Lower leg skin (tissue), 3 donors: ENCODE measurements at regions not wholly inside any gene's neighbourhood (a gene's known extent, or its start where the extent isn't known, plus 50 kb on each side); places are given as distances from the start of the nearest gene placed in this dataset.

Source experiments
- CTCF ChIP-seq, 3 donors: fragments of 450-650 bp; IDR thresholded peaks; one replicate each; pipeline ENCODE4 v1.5.1; 2016; ENCODE audit warnings: antibody characterized with exemption in 3 of 3, mild to moderate bottlenecking in 3 of 3, moderate library complexity in 2 of 3
- POLR2A ChIP-seq, 2 donors: fragments of 450-650 bp; IDR thresholded peaks; one replicate each; pipeline ENCODE4 v1.6.1; 2016 to 2017; ENCODE audit warnings: antibody characterized with exemption in 2 of 2, mild to moderate bottlenecking in 1 of 2, moderate library complexity in 1 of 2

GRCh38 chr5:34449639-34450038 lies 206.5 kb upstream of the RAI14 start:
- no peak for TF ChIP-seq CTCF (IDR thresholded peaks at IDR 0.05)
- no peak for TF ChIP-seq POLR2A (IDR thresholded peaks at IDR 0.05)
